ENCODE measurements at regions not wholly inside any gene's neighbourhood (a gene's known extent, or its start where the extent isn't known, plus 50 kb on each side); places are given as distances from the start of the nearest gene placed in this dataset.

GRCh38 chr4:43341741-43342140, 449.2 kb downstream of the GRXCR1 start:
- TF ChIP-seq CTCF (conservative IDR thresholded peaks at IDR 0.05; ENCODE audit: low read length): no peak
- H3K4me3 ChIP-seq (ENCODE audit: low read length): no peak overlapping the region
- DNase-seq (ENCODE audit: low read depth): no peak

GRCh38 chr4:43343298-43343697, 450.8 kb downstream of the GRXCR1 start:
- no peak overlapping the region for H3K4me3 ChIP-seq (ENCODE audit: low read length)
- DNase-seq (ENCODE audit: low read depth): no peak
- TF ChIP-seq CTCF (conservative IDR thresholded peaks at IDR 0.05; ENCODE audit: low read length): no peak

GRCh38 chr4:43345323-43345925, 452.9 kb downstream of the GRXCR1 start:
- H3K4me3 ChIP-seq (ENCODE audit: low read length): no peak overlapping the region
- no peak for TF ChIP-seq CTCF (conservative IDR thresholded peaks at IDR 0.05; ENCODE audit: low read length)
- DNase-seq (ENCODE audit: low read depth): no peak

- H3K4me3 ChIP-seq (ENCODE audit: low read length): no peak overlapping the region
- no peak for TF ChIP-seq CTCF (conservative IDR thresholded peaks at IDR 0.05; ENCODE audit: low read length)
- no peak for DNase-seq (ENCODE audit: low read depth)
These were observed 456.1 kb downstream of the GRXCR1 start for GRCh38 chr4:43348591-43348990.

GRCh38 chr4:43351970-43352806, 459.7 kb downstream of the GRXCR1 start:
- no peak for DNase-seq (ENCODE audit: low read depth)
- TF ChIP-seq CTCF (conservative IDR thresholded peaks at IDR 0.05; ENCODE audit: low read length): no peak
- H3K4me3 ChIP-seq (ENCODE audit: low read length): no peak overlapping the region

- no peak for TF ChIP-seq CTCF (conservative IDR thresholded peaks at IDR 0.05; ENCODE audit: low read length)
These were observed 460.3 kb downstream of the GRXCR1 start for GRCh38 chr4:43352859-43353258.

GRCh38 chr4:43353552-43353951, 461.0 kb downstream of the GRXCR1 start:
- no peak for DNase-seq (ENCODE audit: low read depth)
- no peak overlapping the region for H3K4me3 ChIP-seq (ENCODE audit: low read length)
- no peak for TF ChIP-seq CTCF (conservative IDR thresholded peaks at IDR 0.05; ENCODE audit: low read length)

More at GRCh38 chr4:43352859-43353258, 460.3 kb downstream of the GRXCR1 start:
- H3K4me3 ChIP-seq (ENCODE audit: low read length): no peak overlapping the region
- DNase-seq (ENCODE audit: low read depth): no peak

Data from AG10803 (cell line).